ENCODE measurements at regions not wholly inside any gene's neighbourhood (a gene's known extent, or its start where the extent isn't known, plus 50 kb on each side); places are given as distances from the start of the nearest gene placed in this dataset.

- TF ChIP-seq USF2 (IDR thresholded peaks at IDR 0.05; ENCODE audit: borderline replicate concordance, low read depth, low read length) (no peak), EGR1 (IDR thresholded peaks at IDR 0.05; ENCODE audit: borderline replicate concordance in 1 of 2, low read depth in 2 of 2, low read length in 2 of 2) (no peak), SUZ12 (IDR thresholded peaks at IDR 0.05; ENCODE audit: unreplicated experiment) (no peak), EED (IDR thresholded peaks at IDR 0.05; ENCODE audit: low read depth) (no peak), KDM1A (IDR thresholded peaks at IDR 0.05; ENCODE audit: borderline replicate concordance) (no peak), NFIC (IDR thresholded peaks at IDR 0.05; ENCODE audit: low read depth, low read length) (no peak)
- Histone ChIP-seq H3K4me1 (ENCODE audit: control insufficient read depth, insufficient read depth, low read length) (no peaks in the 10 kb centered on the region), H3K4me3 (no peak overlapping the region), H3K9ac (ENCODE audit: control insufficient read depth, insufficient read depth, low read length) (no peak overlapping the region), H3K4me2 (ENCODE audit: control insufficient read depth, insufficient read depth) (no peak overlapping the region), H3K79me2 (ENCODE audit: control insufficient read depth, insufficient read depth, low read length) (no peaks in the 10 kb centered on the region), H3K27ac (ENCODE audit: control insufficient read depth, insufficient read depth) (no peak overlapping the region), H4K20me1 (ENCODE audit: control insufficient read depth, insufficient read depth) (no peaks in the 10 kb centered on the region), H3K9me3 (replicated peaks; ENCODE audit: control insufficient read depth, insufficient read depth, low read length) (no peaks in the 10 kb centered on the region; the same call in 2 of the 3 replicates), H2AFZ (ENCODE audit: control insufficient read depth, low read depth, low read length) (no peak overlapping the region), H3K27me3 (replicated peaks in 1 of 2; ENCODE audit: control insufficient read depth in 2 of 2, insufficient read depth in 2 of 2, low read length in 1 of 2) (no peaks in the 10 kb centered on the region), H3K36me3 (ENCODE audit: control insufficient read depth in 2 of 2, insufficient read depth in 2 of 2, low read length in 1 of 2) (no peaks in the 10 kb centered on the region)
- DNase-seq (ENCODE audit: low read depth, low spot score) (no peak), FAIRE-seq (no peak), ATAC-seq (no peak)
- intact Hi-C loops (cut with micrococcal nuclease; ENCODE audit: unreplicated experiment) (no loop called here), in situ Hi-C loops (cut with MboI) (no loop called here)
- ChIA-PET CTCF (no interaction called here), SMC1A (ENCODE audit: uncharacterized antibody, unreplicated experiment) (no interaction called here), RAD21 (ENCODE audit: unreplicated experiment) (no interaction called here), POLR2A (no interaction called here)
- BruUV-seq (replicated peaks), result no TSS peak
- 30% methylated on average over 2 of the region's 2 CpGs for WGBS (ENCODE audit: insufficient coverage, insufficient replicate concordance, low lambda C conversion rate, missing lambda C conversion rate)
These were observed 59.4 kb upstream of the RBPJ start for GRCh38 chr4:26261405-26261804.

- CTCF ChIA-PET, result interaction anchor here (0.7 kb wide), 1 partner anchor 273 kb away, joined by 3 read pairs; no protein-coding TSS in a partner anchor
- Histone ChIP-seq H2AFZ (ENCODE audit: control insufficient read depth, low read depth, low read length) (no peak overlapping the region), H3K4me1 (ENCODE audit: control insufficient read depth, insufficient read depth, low read length) (no peaks in the 10 kb centered on the region), H3K4me2 (ENCODE audit: control insufficient read depth, insufficient read depth) (no peak overlapping the region), H3K36me3 (ENCODE audit: control insufficient read depth in 2 of 2, insufficient read depth in 2 of 2, low read length in 1 of 2) (no peaks in the 10 kb centered on the region), H3K9ac (ENCODE audit: control insufficient read depth, insufficient read depth, low read length) (no peak overlapping the region), H3K9me3 (replicated peaks; ENCODE audit: control insufficient read depth, insufficient read depth, low read length) (no peaks in the 10 kb centered on the region; the same call in 2 of the 3 replicates), H3K27me3 (replicated peaks in 1 of 2; ENCODE audit: control insufficient read depth in 2 of 2, insufficient read depth in 2 of 2, low read length in 1 of 2) (no peaks in the 10 kb centered on the region), H3K79me2 (ENCODE audit: control insufficient read depth, insufficient read depth, low read length) (no peaks in the 10 kb centered on the region), H3K4me3 (no peak overlapping the region), H4K20me1 (ENCODE audit: control insufficient read depth, insufficient read depth) (no peaks in the 10 kb centered on the region), H3K27ac (ENCODE audit: control insufficient read depth, insufficient read depth) (no peak overlapping the region)
- in situ Hi-C loops (cut with MboI), result no loop called here
- ATAC-seq (peak; percentile 81), FAIRE-seq (no peak), DNase-seq (ENCODE audit: low read depth, low spot score) (no peak)
- RAD21 ChIA-PET (ENCODE audit: unreplicated experiment), result no interaction called here
- no TSS peak for BruUV-seq (replicated peaks)
- WGBS (ENCODE audit: insufficient coverage, insufficient replicate concordance, low lambda C conversion rate, missing lambda C conversion rate), result 27% methylated on average over 5 of the region's 5 CpGs
- POLR2A ChIA-PET, result interaction anchor here (0.7 kb wide), 1 partner anchor 26 kb away, joined by 3 read pairs; no protein-coding TSS in a partner anchor
- intact Hi-C loops (cut with micrococcal nuclease; ENCODE audit: unreplicated experiment), result no loop called here
- SMC1A ChIA-PET (ENCODE audit: uncharacterized antibody, unreplicated experiment), result interaction anchor here (0.8 to 1.6 kb wide), 4 partner anchors 13 to 148 kb away, joined by 3 read pairs; no protein-coding TSS in a partner anchor
- no peak for TF ChIP-seq CEBPZ (IDR thresholded peaks at IDR 0.05; ENCODE audit: low read depth, low read length)
- TF ChIP-seq ZBTB40 (IDR thresholded peaks at IDR 0.05; ENCODE audit: borderline replicate concordance), result no peak
- TF ChIP-seq KLF5 (IDR thresholded peaks at IDR 0.05; ENCODE audit: partially characterized antibody), result no peak
- peak; percentile 63 for TF ChIP-seq HCFC1 (IDR thresholded peaks at IDR 0.05; ENCODE audit: low read length)
These were observed 57.6 kb upstream of the RBPJ start for GRCh38 chr4:26263165-26263564.
